HG03196 (cell line): ENCODE measurements at regions not wholly inside any gene's neighbourhood (a gene's known extent, or its start where the extent isn't known, plus 50 kb on each side); places are given as distances from the start of the nearest gene placed in this dataset.

Experiments
- ATAC-seq: cut with Tn5 transposase; IDR thresholded peaks from one replicate; pipeline ENCODE4 v1.9.1; 2021; ENCODE audit not compliant: unreplicated experiment

- ATAC-seq: no peak
These were observed 63.8 kb upstream of the RXFP2 start for GRCh38 chr13:31675440-31675953.

GRCh38 chr13:31681133-31681532 is 58.2 kb upstream of the RXFP2 start:
- ATAC-seq: no peak

- ATAC-seq: no peak
These were observed 54.9 kb upstream of the RXFP2 start for GRCh38 chr13:31684466-31684865.

- no peak for ATAC-seq
These were observed 52.5 kb upstream of the RXFP2 start for GRCh38 chr13:31686670-31687425.
